IMR-90 (cell line): ENCODE measurements at regions not wholly inside any gene's neighbourhood (a gene's known extent, or its start where the extent isn't known, plus 50 kb on each side); places are given as distances from the start of the nearest gene placed in this dataset.

ENCODE experiments used
- ATAC-seq: fragments of 200-7000 bp; cut with Tn5 transposase; 2 replicates; pipeline ENCODE4 v1.9.1; 2020; ENCODE audit warnings: low read depth, mild to moderate bottlenecking, moderate library complexity
- BruUV-seq: library from RNA; stranded (reverse); fragments of 400-500 nt; replicated peaks from 2 replicates; lab custom pipeline; 2021; lab: Mats Ljungman, UMichigan
- CTCF ChIA-PET: fragments of 300-600 bp; formaldehyde crosslinking; extraction: SDS; loops from one replicate; lab custom pipeline; 2021; ENCODE audit warnings: antibody characterized with exemption; lab: Yijun Ruan, JAX
- POLR2A ChIA-PET: fragments of 300-600 bp; sonication (Branson Sonifier 250); formaldehyde crosslinking; loops from one replicate; lab custom pipeline; 2022; ENCODE audit warnings: antibody characterized with exemption; ENCODE audit not compliant: unreplicated experiment; lab: Charles Lee
- DNase-seq: peaks from one replicate; pipeline ENCODE4 v3.0.0; 2013
- H2AFZ ChIP-seq: replicated peaks from 2 replicates; pipeline ENCODE3; 2013; ENCODE audit warnings: low read length, mild to moderate bottlenecking; ENCODE audit not compliant: poor library complexity
- H2AK5ac ChIP-seq: 2 replicates; pipeline ENCODE4 v1.6.1; 2013; ENCODE audit warnings: low read depth, low read length, inconsistent platforms
- H2AK9ac ChIP-seq: replicated peaks from 2 replicates; pipeline ENCODE3; 2013; ENCODE audit warnings: mild to moderate bottlenecking, low read depth, low read length, moderate library complexity; ENCODE audit not compliant: poor library complexity
- H2BK120ac ChIP-seq: 2 replicates; pipeline ENCODE4 v1.6.1; 2013; ENCODE audit warnings: low read depth, low read length, inconsistent platforms
- H2BK15ac ChIP-seq: 3 replicates; pipeline ENCODE4 v1.6.1; 2013; ENCODE audit warnings: low read depth, low read length, inconsistent platforms
- H2BK20ac ChIP-seq: 2 replicates; pipeline ENCODE4 v1.6.1; 2013; ENCODE audit warnings: low read depth, mild to moderate bottlenecking, inconsistent platforms, low read length, moderate library complexity
- H2BK5ac ChIP-seq: 2 replicates; pipeline ENCODE4 v1.6.1; 2013; ENCODE audit warnings: mild to moderate bottlenecking, low read depth, low read length, inconsistent platforms; ENCODE audit not compliant: poor library complexity, severe bottlenecking
- H3K14ac ChIP-seq: replicated peaks from 2 replicates; pipeline ENCODE4 v1.6.1; 2013; ENCODE audit warnings: low read depth, low read length, inconsistent platforms
- H3K18ac ChIP-seq: 2 replicates; pipeline ENCODE4 v1.6.1; 2013; ENCODE audit warnings: low read depth, low read length, control low read depth
- H3K23ac ChIP-seq: 2 replicates; pipeline ENCODE4 v1.6.1; 2013; ENCODE audit warnings: low read depth, low read length, inconsistent platforms
- H3K27ac ChIP-seq: 2 replicates; pipeline ENCODE4 v1.5.1; 2013; ENCODE audit warnings: mild to moderate bottlenecking, control low read depth, low read length; ENCODE audit not compliant: insufficient read depth
- H3K27me3 ChIP-seq: 2 replicates; pipeline ENCODE4 v1.6.1; 2013; ENCODE audit warnings: low read length; ENCODE audit not compliant: control insufficient read depth, insufficient read depth
- H3K36me3 ChIP-seq: 2 replicates; pipeline ENCODE4 v1.6.1; 2013; ENCODE audit warnings: low read length, mixed read lengths; ENCODE audit not compliant: control insufficient read depth, insufficient read depth
- H3K4ac ChIP-seq: 2 replicates; pipeline ENCODE4 v1.6.1; 2013; ENCODE audit warnings: low read depth, low read length, inconsistent platforms
- H3K4me1 ChIP-seq: 2 replicates; pipeline ENCODE4 v1.6.1; 2013; ENCODE audit warnings: low read length, mixed read lengths; ENCODE audit not compliant: control insufficient read depth, insufficient read depth
- H3K4me2 ChIP-seq: 2 replicates; pipeline ENCODE4 v1.6.1; 2013; ENCODE audit warnings: low read depth, mild to moderate bottlenecking, control low read depth, low read length, moderate library complexity
- H3K4me3 ChIP-seq: 2 replicates; pipeline ENCODE4 v1.5.1; 2013; ENCODE audit warnings: low read depth, mild to moderate bottlenecking, control low read depth, low read length, moderate library complexity; ENCODE audit not compliant: insufficient read depth
- H3K56ac ChIP-seq: 2 replicates; pipeline ENCODE4 v1.6.1; 2013; ENCODE audit warnings: low read length, inconsistent platforms; ENCODE audit not compliant: insufficient read depth; ENCODE audit errors: extremely low read depth
- H3K79me1 ChIP-seq, 2 experiments: 2 replicates each; pipeline ENCODE4 v1.6.1; 2013; ENCODE audit warnings: low read length in 2 of 2, inconsistent platforms in 1 of 2, low read depth in 1 of 2
- H3K9ac ChIP-seq: 2 replicates; pipeline ENCODE4 v1.6.1; 2013; ENCODE audit warnings: low read depth, low read length, control low read depth
- H3K9me1 ChIP-seq: 2 replicates; pipeline ENCODE4 v1.6.1; 2013; ENCODE audit warnings: low read length, inconsistent platforms; ENCODE audit not compliant: insufficient read depth
- H3K9me3 ChIP-seq: 2 replicates; pipeline ENCODE4 v1.6.1; 2013; ENCODE audit warnings: low read length; ENCODE audit not compliant: control insufficient read depth, insufficient read depth
- H4K20me1 ChIP-seq: 2 replicates; pipeline ENCODE4 v1.6.1; 2013; ENCODE audit warnings: low read length, inconsistent platforms; ENCODE audit not compliant: insufficient read depth
- H4K5ac ChIP-seq: 2 replicates; pipeline ENCODE4 v1.6.1; 2013; ENCODE audit warnings: mild to moderate bottlenecking, low read depth, low read length, control low read depth
- H4K8ac ChIP-seq, 2 experiments: 2 replicates each; pipeline ENCODE4 v1.6.1; 2013; ENCODE audit warnings: low read depth in 2 of 2, low read length in 2 of 2, control low read depth in 1 of 2, inconsistent platforms in 1 of 2
- H4K91ac ChIP-seq: 2 replicates; pipeline ENCODE4 v1.6.1; 2013; ENCODE audit warnings: low read depth, low read length, inconsistent platforms; ENCODE audit not compliant: insufficient read depth
- BHLHE40 ChIP-seq: fragments of 150-350 bp; IDR thresholded peaks from 2 replicates; pipeline ENCODE4 v1.6.1; 2016; ENCODE audit warnings: mild to moderate bottlenecking, low read depth, low read length
- CEBPB ChIP-seq: IDR thresholded peaks from 2 replicates; pipeline ENCODE4 v1.6.1; 2012; ENCODE audit warnings: low read depth, low read length, improper control_type of control experiment
- CHD1 ChIP-seq: IDR thresholded peaks from 2 replicates; pipeline ENCODE4 v1.6.1; 2012; ENCODE audit warnings: low read depth, low read length, improper control_type of control experiment
- ELK1 ChIP-seq: fragments of 150-350 bp; IDR thresholded peaks from 2 replicates; pipeline ENCODE4 v1.6.1; 2016; ENCODE audit warnings: low read depth, mild to moderate bottlenecking, low read length, moderate library complexity, borderline replicate concordance
- FOS ChIP-seq: fragments of 150-350 bp; IDR thresholded peaks from 2 replicates; pipeline ENCODE4 v1.6.1; 2016; ENCODE audit warnings: low read depth, low read length
- MAFK ChIP-seq: IDR thresholded peaks from 2 replicates; pipeline ENCODE4 v1.6.1; 2012; ENCODE audit warnings: low read depth, low read length, improper control_type of control experiment
- MAZ ChIP-seq: IDR thresholded peaks from 2 replicates; pipeline ENCODE4 v1.6.1; 2012; ENCODE audit warnings: low read depth, mild to moderate bottlenecking, low read length, improper control_type of control experiment, moderate library complexity, borderline replicate concordance
- MXI1 ChIP-seq: IDR thresholded peaks from 2 replicates; pipeline ENCODE4 v1.6.1; 2012; ENCODE audit warnings: low read depth, mild to moderate bottlenecking, low read length, moderate library complexity, borderline replicate concordance
- NFE2L2 ChIP-seq: fragments of 150-350 bp; IDR thresholded peaks from 2 replicates; pipeline ENCODE4 v1.6.1; 2016; ENCODE audit warnings: low read depth, mild to moderate bottlenecking, low read length
- POLR2A ChIP-seq: IDR thresholded peaks from 2 replicates; pipeline ENCODE4 v1.6.1; 2012; ENCODE audit warnings: mild to moderate bottlenecking, low read depth, low read length
- RAD21 ChIP-seq: IDR thresholded peaks from 2 replicates; pipeline ENCODE4 v1.6.1; 2012; ENCODE audit warnings: low read length, improper control_type of control experiment
- RFX5 ChIP-seq: IDR thresholded peaks from 2 replicates; pipeline ENCODE4 v1.8.0; 2012; ENCODE audit warnings: low read depth, mild to moderate bottlenecking, low read length, moderate library complexity
- USF2 ChIP-seq: fragments of 150-350 bp; IDR thresholded peaks from 2 replicates; pipeline ENCODE4 v1.6.1; 2017; ENCODE audit warnings: mild to moderate bottlenecking, antibody characterized with exemption, low read length, low read depth
- WGBS, 2 experiments: methylation state at CpG; one replicate each; pipeline versions ENCODE4 v1.1.5 to v1.1.7; 2013; ENCODE audit warnings: missing lambda C conversion rate in 2 of 2; ENCODE audit not compliant: insufficient read length in 1 of 2; ENCODE audit errors: extremely low coverage in 2 of 2; 5-methylcytosine and 5-hydroxymethylcytosine counted together
- dilution Hi-C: fragments of 300-500 bp; cut with HindIII; formaldehyde crosslinking; loops from one replicate; pipeline ENCODE4 v1.14.3; 2018; ENCODE audit warnings: low sequenced_read_pairs; ENCODE audit not compliant: unreplicated experiment
- in situ Hi-C: fragments of 300-500 bp; cut with MboI; formaldehyde crosslinking; loops from 3 replicates; pipeline ENCODE4 v1.14.3; 2019; ENCODE audit warnings: low sequenced_read_pairs, inconsistent platforms, mixed read lengths
- intact Hi-C: fragments of 100-400 bp; cut with micrococcal nuclease; formaldehyde crosslinking; loops from 2 replicates; pipeline ENCODE4 v1.10.0; 2022
- TF ChIP-seq, protein P1 (sequence below): conservative IDR thresholded peaks from 2 replicates; pipeline ENCODE4 v1.5.1; 2012; ENCODE audit warnings: mild to moderate bottlenecking, low read depth, low read length, improper control_type of control experiment

GRCh38 chr14:84969501-84969900 is 560.4 kb upstream of the FLRT2 start:
- no peaks in the 10 kb centered on the region for H3K9me1 ChIP-seq
- H2BK120ac ChIP-seq = no peak overlapping the region
- ChIA-PET POLR2A (no interaction called here), CTCF (no interaction called here)
- DNase-seq (no peak), ATAC-seq (no peak)
- H3K79me1 ChIP-seq = no peaks in the 10 kb centered on the region
- H2AK9ac ChIP-seq = no peak overlapping the region
- H3K4ac ChIP-seq = no peak overlapping the region
- H2BK15ac ChIP-seq = no peak overlapping the region
- H3K18ac ChIP-seq = no peak overlapping the region
- H3K23ac ChIP-seq = no peak overlapping the region
- no TSS peak for BruUV-seq
- intact Hi-C loops = no loop called here
- H2AK5ac ChIP-seq = no peak overlapping the region
- H2BK20ac ChIP-seq = no peak overlapping the region
- no peak for TF ChIP-seq MAZ
- TF ChIP-seq, protein P1, sequence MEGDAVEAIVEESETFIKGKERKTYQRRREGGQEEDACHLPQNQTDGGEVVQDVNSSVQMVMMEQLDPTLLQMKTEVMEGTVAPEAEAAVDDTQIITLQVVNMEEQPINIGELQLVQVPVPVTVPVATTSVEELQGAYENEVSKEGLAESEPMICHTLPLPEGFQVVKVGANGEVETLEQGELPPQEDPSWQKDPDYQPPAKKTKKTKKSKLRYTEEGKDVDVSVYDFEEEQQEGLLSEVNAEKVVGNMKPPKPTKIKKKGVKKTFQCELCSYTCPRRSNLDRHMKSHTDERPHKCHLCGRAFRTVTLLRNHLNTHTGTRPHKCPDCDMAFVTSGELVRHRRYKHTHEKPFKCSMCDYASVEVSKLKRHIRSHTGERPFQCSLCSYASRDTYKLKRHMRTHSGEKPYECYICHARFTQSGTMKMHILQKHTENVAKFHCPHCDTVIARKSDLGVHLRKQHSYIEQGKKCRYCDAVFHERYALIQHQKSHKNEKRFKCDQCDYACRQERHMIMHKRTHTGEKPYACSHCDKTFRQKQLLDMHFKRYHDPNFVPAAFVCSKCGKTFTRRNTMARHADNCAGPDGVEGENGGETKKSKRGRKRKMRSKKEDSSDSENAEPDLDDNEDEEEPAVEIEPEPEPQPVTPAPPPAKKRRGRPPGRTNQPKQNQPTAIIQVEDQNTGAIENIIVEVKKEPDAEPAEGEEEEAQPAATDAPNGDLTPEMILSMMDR = no peak
- no peak for TF ChIP-seq FOS
- no peak for TF ChIP-seq RAD21
- no peak for TF ChIP-seq CEBPB
- no peak for TF ChIP-seq POLR2A
- no peak for TF ChIP-seq RFX5
- no peak for TF ChIP-seq MXI1
- no peak for TF ChIP-seq BHLHE40
- no peak for TF ChIP-seq MAFK
- no peak for TF ChIP-seq USF2
- no peak for TF ChIP-seq ELK1
- no peak for TF ChIP-seq NFE2L2
- TF ChIP-seq CHD1 = no peak
- no peaks in the 10 kb centered on the region for H3K4me1 ChIP-seq
- H4K91ac ChIP-seq = no peak overlapping the region
- no peak overlapping the region for H4K5ac ChIP-seq
- no peaks in the 10 kb centered on the region for H3K36me3 ChIP-seq
- H3K9ac ChIP-seq = no peak overlapping the region
- no peak overlapping the region for H2BK5ac ChIP-seq
- H4K8ac ChIP-seq = no peak overlapping the region
- no peaks in the 10 kb centered on the region for H4K20me1 ChIP-seq
- WGBS, 2 experiments = no CpG with 5 or more reads among the region's 4 CpGs
- H2AFZ ChIP-seq = no peak overlapping the region
- no peak overlapping the region for H3K27ac ChIP-seq
- no peak overlapping the region for H3K4me2 ChIP-seq
- no peak overlapping the region for H3K4me3 ChIP-seq
- no peak overlapping the region for H3K14ac ChIP-seq
- no peak overlapping the region for H3K56ac ChIP-seq
- no peaks in the 10 kb centered on the region for H3K9me3 ChIP-seq
- in situ Hi-C loops = no loop called here
- no peaks in the 10 kb centered on the region for H3K27me3 ChIP-seq
- dilution Hi-C loops = no loop called here
